Stimulated activated CD4-positive, alpha-beta T cell treated with anti-CD3 and anti-CD28 coated beads, Interleukin-12 subunit alpha, Interleukin-12 subunit beta, amount 100 ng/mL, for 4 hours (primary cell): ENCODE measurements at regions not wholly inside any gene's neighbourhood (a gene's known extent, or its start where the extent isn't known, plus 50 kb on each side); places are given as distances from the start of the nearest gene placed in this dataset.
"Not testable (repeated sequence)": the region's sequence is repeated elsewhere in the genome, so short reads cannot be mapped to it uniquely, and the experiment has no call there.

Experiments used
- DNase-seq: peaks from one replicate; pipeline ENCODE4 v3.0.0-alpha.2; 2020

DNA sequence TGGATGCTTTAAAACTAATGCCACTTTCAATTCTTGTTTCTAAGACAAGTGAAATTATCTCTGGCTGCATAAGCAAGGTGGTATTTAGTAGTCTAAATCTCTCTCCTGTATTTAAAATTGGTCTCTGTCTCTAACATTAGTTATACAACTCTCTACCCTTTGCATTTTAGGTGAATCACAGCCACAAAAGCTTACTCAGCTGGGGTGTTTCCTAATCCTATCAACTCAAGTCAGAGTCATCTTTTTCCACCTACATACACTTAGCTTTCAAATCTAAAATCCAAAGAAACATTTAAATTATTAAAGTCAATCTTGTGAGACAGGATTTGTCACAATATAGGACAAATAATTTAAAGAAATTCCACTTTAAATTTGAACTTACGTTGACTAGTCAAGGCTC lies 255.1 kb upstream of the CXADR start:
- no peak for DNase-seq

DNA sequence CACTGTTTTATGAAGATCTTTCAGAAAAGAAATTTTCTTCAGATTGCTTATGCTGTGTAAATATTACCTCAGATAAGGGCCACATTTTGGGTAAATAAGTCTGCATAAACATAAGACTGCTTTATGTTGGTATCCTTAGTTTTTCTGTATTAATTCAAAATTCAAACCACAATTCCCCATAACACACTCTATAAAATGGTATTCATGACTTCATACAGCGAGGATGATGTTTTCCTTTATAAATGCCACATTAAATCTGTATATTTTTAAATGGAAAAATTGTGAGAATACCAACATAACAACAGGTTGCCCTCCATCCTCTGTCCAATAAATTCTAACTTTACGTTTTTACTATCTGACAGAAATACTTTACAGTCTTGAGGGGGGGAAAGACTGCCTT lies 248.7 kb upstream of the CXADR start:
- no peak for DNase-seq

DNA sequence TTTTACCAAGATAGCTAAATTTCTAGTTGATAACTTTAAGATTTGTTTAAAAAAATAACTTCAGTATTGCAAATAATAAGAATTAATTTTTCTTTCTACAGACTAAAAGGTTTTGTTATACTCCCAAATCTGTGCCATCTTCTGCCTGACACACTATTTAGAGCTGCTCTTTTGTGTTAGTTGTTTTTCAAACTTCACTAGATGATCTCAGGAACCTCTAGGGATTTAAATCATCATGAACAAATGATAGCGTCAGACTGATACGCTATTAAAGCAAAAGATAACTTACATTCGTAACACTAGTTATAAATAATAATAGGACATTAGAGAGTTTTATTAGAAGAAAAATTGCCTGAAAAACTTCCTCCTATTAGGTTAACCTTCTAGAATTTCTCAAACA lies 243.1 kb upstream of the CXADR start:
- no peak for DNase-seq

DNA sequence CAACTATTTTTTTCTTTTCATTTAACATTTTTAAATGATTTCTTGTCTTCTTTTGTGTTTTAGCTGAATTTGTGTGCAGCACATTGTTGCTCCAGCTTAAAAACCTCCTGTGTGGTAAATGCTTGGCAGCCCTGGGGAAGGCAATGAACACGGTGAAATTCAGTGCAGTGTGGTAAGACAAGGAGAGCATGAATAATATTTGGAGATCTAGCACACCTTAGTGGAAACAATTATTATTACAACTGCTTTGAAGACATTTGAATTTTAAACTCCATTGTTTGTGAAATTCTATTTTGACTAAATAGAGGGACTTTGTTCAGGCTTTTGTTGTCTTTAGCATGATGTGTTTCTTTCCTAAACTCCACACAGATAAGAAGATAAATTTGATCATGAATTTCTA lies 242.6 kb upstream of the CXADR start:
- DNase-seq: no peak

DNA sequence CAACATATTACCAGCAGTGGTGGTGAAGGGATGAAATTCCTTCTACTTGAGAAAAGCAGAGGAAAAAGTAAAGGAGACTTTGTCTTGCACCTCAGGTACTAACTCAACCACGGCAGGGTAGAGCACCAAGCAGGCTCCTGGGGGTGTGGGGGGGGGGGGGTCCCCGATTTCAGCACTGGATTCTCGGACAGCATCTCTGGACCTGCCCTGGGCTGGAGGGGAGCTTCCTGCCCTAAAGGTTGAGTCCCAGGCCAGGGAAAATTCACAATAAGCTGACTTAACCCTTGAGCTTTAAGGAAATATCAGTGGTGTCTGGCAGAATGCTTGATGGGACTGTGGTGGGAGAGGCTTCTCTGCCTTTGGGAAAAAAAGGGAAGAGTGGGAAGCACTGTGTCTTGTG lies 233.2 kb upstream of the CXADR start:
- DNase-seq: no peak

DNA sequence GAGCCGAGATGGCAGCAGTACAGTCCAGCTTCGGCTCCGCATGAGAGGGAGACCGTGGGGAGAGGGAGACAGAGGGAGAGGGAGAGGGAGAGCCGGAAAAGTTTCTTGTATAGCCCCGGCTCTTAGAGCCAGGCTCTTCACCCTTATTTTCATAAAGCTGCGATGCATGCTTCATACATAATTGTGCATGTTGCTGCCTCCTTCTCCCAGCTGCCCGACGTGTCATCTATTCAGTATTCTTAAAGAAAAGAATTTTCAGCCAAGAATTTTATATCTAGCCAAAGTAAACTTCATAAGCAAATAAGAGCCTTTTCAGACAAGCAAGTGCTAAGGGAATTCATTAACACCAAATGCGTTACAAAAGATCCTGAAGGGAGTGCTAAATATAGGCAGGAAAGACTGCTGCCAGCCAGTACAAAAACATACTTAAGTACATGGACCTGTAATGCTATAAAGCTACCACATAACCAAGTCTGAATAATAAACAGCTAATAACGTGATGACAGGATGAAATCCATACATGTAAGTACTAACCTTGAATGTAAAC lies 219.8 kb upstream of the CXADR start:
- not testable (repeated sequence) for DNase-seq

DNA sequence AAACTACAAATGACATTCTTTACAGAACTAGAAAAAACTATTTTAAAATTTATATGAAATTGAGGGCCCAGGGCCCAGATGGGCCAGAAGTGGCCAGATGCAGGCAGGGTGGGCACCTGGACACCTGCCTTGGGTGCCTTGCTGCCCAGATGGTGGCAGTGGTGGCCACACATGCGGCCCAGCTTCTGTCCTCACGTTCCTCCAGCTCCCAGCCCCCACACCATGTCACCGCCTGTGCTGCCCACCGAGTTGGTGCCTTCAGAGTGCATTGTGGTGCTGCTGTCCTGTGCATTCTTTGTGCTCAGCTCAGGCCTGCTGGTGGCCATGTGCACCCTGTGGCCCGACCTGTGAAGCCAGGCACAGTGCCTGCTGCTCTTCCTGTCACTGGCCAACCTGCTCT lies 216.8 kb upstream of the CXADR start:
- no peak for DNase-seq

GRCh38 chr21:17299576-17299975 lies 213.3 kb upstream of the CXADR start:
- DNase-seq: not testable (repeated sequence)

GRCh38 chr21:17327715-17328114 lies 185.1 kb upstream of the CXADR start:
- DNase-seq: not testable (repeated sequence)

GRCh38 chr21:17334484-17334883 lies 178.4 kb upstream of the CXADR start:
- DNase-seq: no peak

GRCh38 chr21:17340081-17340480 lies 172.8 kb upstream of the CXADR start:
- DNase-seq: no peak

DNA sequence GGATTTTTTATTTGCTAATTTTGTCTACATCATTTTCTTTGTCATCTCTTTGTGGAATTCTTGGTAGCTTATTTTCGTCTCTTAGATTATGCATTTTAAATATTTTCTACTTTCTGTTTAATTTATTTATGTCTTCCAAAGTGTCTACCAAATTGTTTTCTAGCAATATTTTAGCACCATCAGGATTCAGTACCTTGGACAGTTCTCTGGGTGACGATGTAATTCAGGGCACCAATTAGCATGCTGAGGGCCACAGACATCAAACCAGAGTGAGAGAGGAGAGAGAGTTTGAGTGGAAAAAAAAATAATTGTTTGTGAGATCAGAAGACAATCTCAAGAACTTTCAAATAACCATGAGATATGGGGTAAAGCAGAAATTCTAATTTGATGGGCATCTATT lies 169.8 kb upstream of the CXADR start:
- no peak for DNase-seq

DNA sequence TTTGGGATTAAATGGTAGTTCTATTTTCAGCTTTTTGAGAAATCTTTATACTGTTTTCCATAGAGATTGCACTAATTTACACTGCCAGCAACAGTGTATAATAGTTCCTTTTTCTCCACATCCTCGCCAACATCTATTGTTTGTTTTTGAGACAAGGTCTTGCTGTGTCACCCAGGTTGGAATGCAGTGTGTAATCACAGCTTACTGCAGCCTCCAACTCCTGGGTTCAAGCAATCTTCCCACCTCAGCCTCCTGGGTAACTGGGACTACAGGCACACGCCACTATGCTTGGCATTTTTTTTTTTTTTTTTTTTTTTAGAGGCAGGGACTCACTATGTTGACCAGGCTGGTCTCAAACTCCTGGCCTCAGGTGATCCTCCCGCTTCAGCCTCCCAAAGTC lies 164.5 kb upstream of the CXADR start:
- DNase-seq: no peak

- DNase-seq: no peak
These were observed 164.0 kb upstream of the CXADR start for GRCh38 chr21:17348849-17349248.

- DNase-seq: no peak
These were observed 161.1 kb upstream of the CXADR start for GRCh38 chr21:17351766-17352165.

DNA sequence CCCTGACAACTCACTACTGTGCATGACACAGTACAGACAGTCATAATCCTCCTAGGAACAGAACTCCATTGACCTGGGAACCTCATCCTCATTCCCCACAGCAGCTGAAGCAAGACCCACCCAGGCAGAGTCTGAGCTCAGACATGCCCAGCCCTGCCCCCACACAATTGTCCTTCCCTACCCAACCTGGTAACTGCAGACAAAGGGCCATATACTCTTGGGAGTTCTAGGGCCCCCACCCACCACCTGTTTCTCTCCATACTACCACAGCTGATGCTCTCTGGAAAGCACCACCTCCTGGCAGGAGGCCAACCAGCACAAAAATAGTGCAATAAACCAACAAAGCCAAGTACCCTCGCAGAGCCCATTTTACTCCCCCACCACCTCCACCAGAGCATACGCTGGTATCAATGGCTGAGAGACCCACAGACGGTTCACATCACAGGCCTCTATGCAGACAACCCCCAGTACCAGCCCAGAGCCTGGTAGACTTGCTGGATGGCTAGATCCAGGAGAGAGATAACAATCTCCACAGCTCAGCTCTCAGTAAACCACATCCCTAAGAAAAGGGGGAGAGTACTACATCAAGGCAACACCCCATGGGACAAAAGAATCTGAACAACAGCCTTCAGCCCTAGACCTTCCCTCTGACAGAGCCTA lies 159.7 kb upstream of the CXADR start:
- DNase-seq: no peak

GRCh38 chr21:17359781-17360180 lies 153.1 kb upstream of the CXADR start:
- DNase-seq: no peak

- DNase-seq: no peak
These were observed 144.0 kb upstream of the CXADR start for GRCh38 chr21:17368748-17369363.

GRCh38 chr21:17370263-17370662 lies 142.6 kb upstream of the CXADR start:
- no peak for DNase-seq

GRCh38 chr21:17370916-17371315 lies 141.9 kb upstream of the CXADR start:
- no peak for DNase-seq

DNA sequence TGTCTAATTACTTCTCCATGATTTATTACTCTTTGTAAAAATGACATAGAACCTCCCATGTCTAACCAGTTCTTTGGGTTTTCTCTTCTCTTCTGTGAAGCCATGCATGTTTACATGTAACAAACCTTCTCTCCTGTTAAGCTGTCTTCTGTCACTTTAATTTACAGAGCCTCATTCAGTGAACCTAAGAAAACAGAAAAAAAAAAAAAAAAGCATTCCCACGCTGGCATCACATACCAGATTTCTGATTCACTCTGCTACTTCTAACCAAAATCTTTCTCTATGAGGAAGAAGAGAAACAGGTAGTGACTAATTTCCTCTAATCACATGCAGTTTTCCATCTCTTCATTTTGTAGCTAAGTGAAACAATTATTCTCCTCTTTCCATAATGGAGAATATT lies 141.4 kb upstream of the CXADR start:
- no peak for DNase-seq

DNA sequence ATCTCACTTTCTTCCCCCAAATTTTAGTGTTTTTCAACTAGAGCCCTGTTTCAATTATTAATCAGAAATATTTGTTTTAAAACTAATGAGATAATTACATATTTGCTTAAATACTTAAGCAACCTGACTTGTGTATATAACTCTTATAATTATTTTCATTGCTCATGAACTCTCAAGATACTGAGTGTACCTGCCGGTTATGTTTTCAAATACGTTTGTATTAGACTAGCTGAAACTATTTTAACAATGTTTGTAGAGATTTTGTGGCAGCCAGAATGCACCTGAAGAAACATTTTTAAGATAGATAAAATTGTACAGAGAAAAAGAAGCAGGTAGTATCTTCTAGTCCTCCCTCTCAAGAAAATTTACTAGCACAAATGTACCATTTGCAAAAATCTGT lies 140.6 kb upstream of the CXADR start:
- no peak for DNase-seq

DNA sequence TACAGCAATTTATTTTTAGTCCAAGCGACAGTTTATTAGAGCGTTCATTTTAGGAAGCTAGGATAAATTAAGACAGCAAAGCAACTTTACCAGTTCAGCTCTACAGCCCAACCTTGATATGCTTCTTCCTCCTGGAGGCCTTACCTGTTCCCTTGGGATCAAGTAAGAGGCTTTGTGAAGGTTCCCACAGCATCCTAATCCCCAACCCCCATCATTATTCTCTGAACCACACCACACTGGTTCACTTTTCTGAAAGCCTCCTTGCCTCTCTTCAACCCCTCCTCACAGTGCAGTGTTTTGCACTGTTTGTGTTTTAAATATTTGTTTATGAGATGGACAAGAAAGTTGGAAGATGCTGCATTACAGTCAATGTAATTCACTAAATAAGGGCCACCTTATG lies 126.3 kb upstream of the CXADR start:
- no peak for DNase-seq

- DNase-seq: peak; percentile 26
These were observed 125.7 kb upstream of the CXADR start for GRCh38 chr21:17387030-17387617.
